Tibial nerve (tissue), 4 donors: ENCODE measurements at regions not wholly inside any gene's neighbourhood (a gene's known extent, or its start where the extent isn't known, plus 50 kb on each side); places are given as distances from the start of the nearest gene placed in this dataset.

Experiments used
- DNase-seq, 2 donors: peaks; one replicate each; pipeline ENCODE4 v3.0.0-alpha.2; 2019; ENCODE audit warnings: low spot score in 2 of 2
- H3K27ac ChIP-seq, 4 donors: fragments of 200-600 bp; sonication (generic) in 3 of 4; one replicate each; pipeline ENCODE4 v1.5.1; 2017 to 2019; ENCODE audit warnings: mild to moderate bottlenecking in 1 of 4
- H3K27me3 ChIP-seq, 2 donors: fragments of 200-600 bp; sonication (generic) in 1 of 2; one replicate each; pipeline versions ENCODE4 v1.5.1 to v1.6.0; 2017 to 2019
- H3K36me3 ChIP-seq, 3 donors: fragments of 200-600 bp; sonication (generic); one replicate each; pipeline ENCODE4 v1.5.1; 2018 to 2019
- H3K4me1 ChIP-seq, 4 donors: fragments of 200-600 bp; sonication (generic) in 3 of 4; one replicate each; pipeline ENCODE4 v1.5.1; 2017 to 2019
- H3K4me3 ChIP-seq, 4 donors: fragments of 200-600 bp; sonication (generic) in 3 of 4; one replicate each; pipeline ENCODE4 v1.5.1; 2017 to 2019; ENCODE audit warnings: mild to moderate bottlenecking in 1 of 4, moderate library complexity in 1 of 4
- H3K9me3 ChIP-seq, 4 donors: fragments of 200-600 bp; sonication (generic) in 3 of 4; one replicate each; pipeline ENCODE4 v1.5.1; 2017 to 2019
- EP300 ChIP-seq, 2 donors: sonication (generic); formaldehyde crosslinking; IDR thresholded peaks; one replicate each; pipeline ENCODE4 v1.6.1; 2017; ENCODE audit warnings: antibody characterized with exemption in 2 of 2, mild to moderate bottlenecking in 1 of 2
- POLR2A ChIP-seq, 2 donors: fragments of 450-650 bp; IDR thresholded peaks; one replicate each; pipeline ENCODE4 v1.6.1; 2017; ENCODE audit warnings: antibody characterized with exemption in 2 of 2, mild to moderate bottlenecking in 2 of 2, moderate library complexity in 2 of 2
- WGBS, 2 donors: methylation state at CpG; one replicate each; pipeline ENCODE4 v1.1.5; 2018; 5-methylcytosine and 5-hydroxymethylcytosine counted together
- TF ChIP-seq, protein P1 (sequence below), 5 experiments: fragments of 200-600 bp in 3 of 5; fragments of 450-650 bp in 2 of 5; sonication (generic) in 3 of 5; IDR thresholded peaks; one replicate each; pipeline ENCODE4 v1.5.1; 2016 to 2019; ENCODE audit warnings: antibody characterized with exemption in 5 of 5, mild to moderate bottlenecking in 3 of 5, moderate library complexity in 2 of 5

DNA sequence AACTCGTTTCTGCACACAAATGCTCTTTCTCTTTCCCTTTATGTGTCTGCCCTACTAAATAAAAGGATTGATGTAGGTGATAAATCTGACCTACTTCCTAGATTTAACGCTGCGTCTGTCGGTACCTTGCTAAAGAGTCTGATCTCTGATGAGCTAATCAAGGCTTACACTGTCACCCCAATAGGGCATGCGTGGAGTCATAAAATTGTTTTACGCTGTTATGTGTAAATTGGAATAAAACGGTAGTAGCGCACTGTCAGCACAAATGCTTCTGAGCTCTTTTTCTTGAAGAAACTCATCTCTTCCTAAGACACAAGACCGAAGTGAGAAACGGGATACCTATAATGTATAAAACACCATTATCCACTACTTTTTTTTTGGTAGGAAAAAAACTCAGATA is 2106.3 kb upstream of the WWC1 start:
- Histone ChIP-seq H3K9me3 (no peaks in the 10 kb centered on the region), H3K4me1 (no peaks in the 10 kb centered on the region), H3K36me3 (no peaks in the 10 kb centered on the region), H3K4me3 (no peak overlapping the region), H3K27ac (no peak overlapping the region), H3K27me3 (no peaks in the 10 kb centered on the region)
- TF ChIP-seq, protein P1, sequence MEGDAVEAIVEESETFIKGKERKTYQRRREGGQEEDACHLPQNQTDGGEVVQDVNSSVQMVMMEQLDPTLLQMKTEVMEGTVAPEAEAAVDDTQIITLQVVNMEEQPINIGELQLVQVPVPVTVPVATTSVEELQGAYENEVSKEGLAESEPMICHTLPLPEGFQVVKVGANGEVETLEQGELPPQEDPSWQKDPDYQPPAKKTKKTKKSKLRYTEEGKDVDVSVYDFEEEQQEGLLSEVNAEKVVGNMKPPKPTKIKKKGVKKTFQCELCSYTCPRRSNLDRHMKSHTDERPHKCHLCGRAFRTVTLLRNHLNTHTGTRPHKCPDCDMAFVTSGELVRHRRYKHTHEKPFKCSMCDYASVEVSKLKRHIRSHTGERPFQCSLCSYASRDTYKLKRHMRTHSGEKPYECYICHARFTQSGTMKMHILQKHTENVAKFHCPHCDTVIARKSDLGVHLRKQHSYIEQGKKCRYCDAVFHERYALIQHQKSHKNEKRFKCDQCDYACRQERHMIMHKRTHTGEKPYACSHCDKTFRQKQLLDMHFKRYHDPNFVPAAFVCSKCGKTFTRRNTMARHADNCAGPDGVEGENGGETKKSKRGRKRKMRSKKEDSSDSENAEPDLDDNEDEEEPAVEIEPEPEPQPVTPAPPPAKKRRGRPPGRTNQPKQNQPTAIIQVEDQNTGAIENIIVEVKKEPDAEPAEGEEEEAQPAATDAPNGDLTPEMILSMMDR (IDR thresholded peaks at IDR 0.05) = no peak
- TF ChIP-seq EP300 (IDR thresholded peaks at IDR 0.05) = no peak
- no peak for TF ChIP-seq POLR2A (IDR thresholded peaks at IDR 0.05)
- WGBS, 2 donors = 63 to 69% methylated on average over 10 of the region's 10 CpGs
- DNase-seq = no peak

DNA sequence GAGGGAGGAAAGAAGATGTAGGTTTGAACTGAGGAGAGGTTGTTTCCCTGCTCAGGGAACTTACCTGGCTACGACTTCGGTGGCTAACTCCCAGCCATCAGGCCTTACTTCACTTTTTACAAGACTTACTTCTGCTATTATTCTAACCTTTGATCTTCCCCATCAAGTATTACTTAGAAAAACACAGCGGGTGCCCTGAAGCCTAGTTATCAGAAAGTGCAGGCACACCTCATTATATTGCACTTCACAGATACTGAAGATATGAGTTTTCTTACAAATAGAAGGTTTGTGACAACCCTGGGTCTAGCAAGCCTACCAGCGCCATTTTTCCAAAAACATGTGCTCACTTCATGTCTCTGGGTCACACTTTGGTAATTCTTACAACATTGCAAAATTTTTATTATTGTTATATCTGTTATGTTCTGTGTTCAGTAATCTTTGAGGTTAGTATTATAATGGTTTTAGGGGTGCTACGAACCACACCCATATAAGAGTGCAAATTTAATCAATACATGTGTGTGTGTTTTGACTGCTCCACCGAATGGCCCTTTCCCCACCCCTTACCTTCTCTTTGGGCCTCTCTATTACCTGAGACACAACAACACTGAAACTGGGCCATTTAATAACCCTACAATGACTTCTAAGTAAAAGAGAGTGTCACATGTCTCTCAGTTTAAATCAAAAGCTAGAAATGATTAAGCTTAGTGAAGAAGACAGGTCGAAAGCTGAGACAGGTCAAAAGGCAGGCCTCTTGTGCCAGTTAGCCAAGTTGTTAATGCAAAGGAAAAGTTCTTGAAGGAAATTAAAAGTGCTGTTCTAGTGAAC is 2102.7 kb upstream of the WWC1 start:
- Histone ChIP-seq H3K27me3 (no peaks in the 10 kb centered on the region), H3K36me3 (no peaks in the 10 kb centered on the region), H3K4me1 (no peaks in the 10 kb centered on the region), H3K4me3 (no peak overlapping the region), H3K27ac (no peak overlapping the region), H3K9me3 (no peaks in the 10 kb centered on the region)
- 88 to 92% methylated on average over 7 of the region's 7 CpGs for WGBS, 2 donors
- no peak for DNase-seq
- TF ChIP-seq POLR2A (IDR thresholded peaks at IDR 0.05) (no peak), EP300 (IDR thresholded peaks at IDR 0.05) (no peak)
- TF ChIP-seq, protein P1 (IDR thresholded peaks at IDR 0.05) = no peak

DNA sequence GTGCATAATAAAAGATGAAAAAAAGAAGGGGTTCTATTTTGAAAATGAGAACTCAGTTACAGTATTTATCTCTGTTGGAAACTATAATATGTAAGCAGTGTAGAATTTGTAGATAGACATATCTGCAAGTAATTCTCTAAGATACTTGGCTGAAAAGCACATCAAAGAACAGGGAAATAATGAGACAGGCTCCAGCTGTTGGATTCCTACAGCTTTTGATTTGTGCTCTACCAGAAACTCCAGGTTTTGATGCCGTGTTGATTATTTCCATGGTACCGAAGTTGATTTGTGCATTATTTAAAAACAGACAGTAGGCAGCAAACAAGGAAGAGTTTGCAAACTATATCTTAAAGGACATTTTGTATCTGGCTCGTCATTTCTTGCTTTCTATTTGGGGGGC is 2098.7 kb upstream of the WWC1 start:
- WGBS, 2 donors = 58 to 61% methylated on average over 3 of the region's 3 CpGs
- H3K4me1 ChIP-seq = no peaks in the 10 kb centered on the region
- no peaks in the 10 kb centered on the region for H3K36me3 ChIP-seq
- no peak for TF ChIP-seq EP300 (IDR thresholded peaks at IDR 0.05)
- TF ChIP-seq, protein P1 (IDR thresholded peaks at IDR 0.05) = no peak
- no peak for TF ChIP-seq POLR2A (IDR thresholded peaks at IDR 0.05)
- H3K4me3 ChIP-seq = no peak overlapping the region
- no peak for DNase-seq
- H3K27ac ChIP-seq = no peak overlapping the region
- H3K9me3 ChIP-seq = no peaks in the 10 kb centered on the region
- no peaks in the 10 kb centered on the region for H3K27me3 ChIP-seq

DNA sequence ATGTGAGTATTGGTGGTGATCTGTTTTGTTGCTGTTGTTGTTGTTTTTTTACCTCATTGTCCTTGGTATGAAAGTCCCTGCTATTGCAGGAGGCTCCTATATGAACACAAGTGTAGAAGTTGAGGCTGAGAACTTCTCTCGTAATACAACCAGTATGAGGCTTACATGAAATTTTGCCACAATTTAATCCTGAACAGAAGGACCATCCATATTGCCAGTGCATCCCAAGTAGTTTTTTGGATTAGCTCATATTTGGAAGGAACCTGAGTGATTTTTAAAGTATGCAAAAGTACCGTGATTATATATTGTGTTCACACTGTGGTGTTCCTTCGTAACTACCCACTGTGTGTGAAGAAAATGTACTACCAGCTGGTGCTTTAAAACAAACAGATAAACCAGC is 2095.5 kb upstream of the WWC1 start:
- TF ChIP-seq, protein P1 (IDR thresholded peaks at IDR 0.05) = no peak
- no peak for TF ChIP-seq EP300 (IDR thresholded peaks at IDR 0.05)
- no peak for TF ChIP-seq POLR2A (IDR thresholded peaks at IDR 0.05)
- Histone ChIP-seq H3K27me3 (no peaks in the 10 kb centered on the region), H3K4me1 (no peaks in the 10 kb centered on the region), H3K27ac (no peak overlapping the region), H3K36me3 (no peaks in the 10 kb centered on the region), H3K4me3 (no peak overlapping the region), H3K9me3 (no peaks in the 10 kb centered on the region)
- no peak for DNase-seq
- WGBS, 2 donors = 92 to 98% methylated on average over 3 of the region's 3 CpGs

DNA sequence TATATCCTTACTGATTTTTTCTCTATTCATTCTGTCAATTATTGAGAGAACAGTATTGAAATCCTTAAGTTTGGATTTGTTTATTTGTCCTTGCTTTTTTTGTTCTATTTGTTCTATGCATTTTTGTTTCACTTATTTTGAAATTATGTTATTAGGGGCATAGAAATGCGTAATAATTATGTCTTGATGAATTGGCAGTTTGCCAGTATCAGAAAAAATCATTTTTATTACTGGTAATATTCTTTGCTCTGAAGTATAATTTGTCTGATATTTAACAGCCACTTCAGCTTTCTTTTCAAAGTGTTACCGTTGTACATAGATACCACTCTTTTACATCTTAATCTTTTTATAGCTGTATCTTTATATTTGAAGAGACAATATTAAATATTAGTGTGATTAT is 2090.9 kb upstream of the WWC1 start:
- H3K27me3 ChIP-seq = no peaks in the 10 kb centered on the region
- TF ChIP-seq, protein P1 (IDR thresholded peaks at IDR 0.05) = no peak
- TF ChIP-seq POLR2A (IDR thresholded peaks at IDR 0.05) (no peak), EP300 (IDR thresholded peaks at IDR 0.05) (no peak)
- H3K9me3 ChIP-seq = no peaks in the 10 kb centered on the region
- 67 to 83% methylated on average over 2 of the region's 2 CpGs for WGBS, 2 donors
- no peak overlapping the region for H3K4me3 ChIP-seq
- H3K4me1 ChIP-seq = no peaks in the 10 kb centered on the region
- H3K27ac ChIP-seq = no peak overlapping the region
- no peaks in the 10 kb centered on the region for H3K36me3 ChIP-seq
- no peak for DNase-seq
